GM23338 (cell line): ENCODE measurements at regions not wholly inside any gene's neighbourhood (a gene's known extent, or its start where the extent isn't known, plus 50 kb on each side); places are given as distances from the start of the nearest gene placed in this dataset.

Source experiments
- ATAC-seq: fragments of 200-7000 bp; cut with Tn5 transposase; 3 replicates; pipeline ENCODE4 v1.9.1; 2020
- DNase-seq: peaks from one replicate; pipeline ENCODE4 v3.0.0-alpha.2; 2015; ENCODE audit warnings: low spot score
- H2AFZ ChIP-seq: fragments of 200-600 bp; sonication (generic); 2 replicates; pipeline ENCODE4 v1.8.0; 2016; ENCODE audit warnings: antibody characterized with exemption, mild to moderate bottlenecking, moderate library complexity
- H3F3A ChIP-seq: fragments of 200-600 bp; sonication (generic); replicated peaks from 2 replicates; pipeline ENCODE4 v1.8.0; 2017; ENCODE audit warnings: antibody characterized with exemption, mixed run types, low read depth
- H3K27ac ChIP-seq: fragments of 200-600 bp; sonication (generic); 2 replicates; pipeline ENCODE4 v1.6.1; 2016; ENCODE audit warnings: low read depth
- H3K27me3 ChIP-seq: fragments of 200-600 bp; sonication (generic); 2 replicates; pipeline ENCODE4 v1.8.0; 2016; ENCODE audit warnings: mild to moderate bottlenecking, mixed run types, moderate library complexity; ENCODE audit not compliant: insufficient read depth
- H3K36me3 ChIP-seq: fragments of 200-600 bp; sonication (generic); 2 replicates; pipeline ENCODE4 v1.8.0; 2016; ENCODE audit warnings: mild to moderate bottlenecking; ENCODE audit not compliant: insufficient read depth
- H3K4me1 ChIP-seq: fragments of 200-600 bp; sonication (generic); 2 replicates; pipeline ENCODE4 v1.8.0; 2016; ENCODE audit warnings: mild to moderate bottlenecking, moderate library complexity; ENCODE audit not compliant: insufficient read depth
- H3K4me2 ChIP-seq: fragments of 200-600 bp; sonication (generic); 2 replicates; pipeline ENCODE4 v1.7.1; 2017; ENCODE audit warnings: mixed run types
- H3K4me3 ChIP-seq: fragments of 200-600 bp; sonication (generic); 2 replicates; pipeline ENCODE4 v1.6.1; 2016; ENCODE audit warnings: mixed run types
- H3K79me2 ChIP-seq: fragments of 200-600 bp; sonication (generic); replicated peaks from 2 replicates; pipeline ENCODE4 v1.8.0; 2017; ENCODE audit warnings: mild to moderate bottlenecking; ENCODE audit not compliant: insufficient read depth
- H3K9me2 ChIP-seq: fragments of 200-600 bp; sonication (generic); 2 replicates; pipeline ENCODE4 v1.8.0; 2017; ENCODE audit not compliant: insufficient read depth
- H4K20me1 ChIP-seq: fragments of 200-600 bp; sonication (generic); replicated peaks from 2 replicates; pipeline ENCODE4 v1.8.0; 2017; ENCODE audit warnings: mild to moderate bottlenecking; ENCODE audit not compliant: insufficient read depth
- H3K27ac Mint-ChIP-seq: 2 replicates; pipeline ENCODE4 v1.8.0; 2020; ENCODE audit warnings: inconsistent platforms, mild to moderate bottlenecking, moderate library complexity, mixed read lengths
- H3K27me3 Mint-ChIP-seq: 3 replicates; pipeline ENCODE4 v1.8.0; 2022; ENCODE audit warnings: low read depth, mild to moderate bottlenecking, moderate library complexity, mixed read lengths, inconsistent platforms; ENCODE audit not compliant: insufficient read depth, poor library complexity
- H3K36me3 Mint-ChIP-seq: 3 replicates; pipeline ENCODE4 v1.8.0; 2021; ENCODE audit warnings: low read depth, mild to moderate bottlenecking, inconsistent platforms, moderate library complexity, mixed read lengths
- H3K4me1 Mint-ChIP-seq: 3 replicates; pipeline ENCODE4 v1.8.0; 2020; ENCODE audit warnings: mild to moderate bottlenecking, inconsistent platforms, mixed read lengths
- H3K4me3 Mint-ChIP-seq: 3 replicates; pipeline ENCODE4 v1.8.0; 2021; ENCODE audit warnings: moderate library complexity, mild to moderate bottlenecking, inconsistent platforms, mixed read lengths
- H3K9me3 Mint-ChIP-seq: 3 replicates; pipeline ENCODE4 v1.8.0; 2020; ENCODE audit warnings: moderate library complexity, mild to moderate bottlenecking, inconsistent platforms, mixed read lengths
- CREB1 ChIP-seq: fragments of 250-450 bp; sonication (Bioruptor Pico); IDR thresholded peaks from 2 replicates; pipeline ENCODE4 v1.5.0; 2020; ENCODE audit warnings: low read depth, mild to moderate bottlenecking, moderate library complexity
- CTCF ChIP-seq, 2 experiments: fragments of 200-600 bp in 1 of 2; sonication (generic) in 1 of 2; conservative IDR thresholded peaks; 2 replicates each; pipeline versions ENCODE4 v1.5.1 to v1.6.1; 2016 to 2017; ENCODE audit warnings: antibody characterized with exemption in 2 of 2, low read depth in 2 of 2, mild to moderate bottlenecking in 2 of 2, moderate library complexity in 1 of 2
- ETS1 ChIP-seq: IDR thresholded peaks from 2 replicates; pipeline ENCODE4 v1.6.1; 2016; ENCODE audit warnings: antibody characterized with exemption
- EZH2 ChIP-seq: fragments of 200-600 bp; sonication (generic); IDR thresholded peaks from one replicate; pipeline ENCODE4 v1.8.0; 2017; ENCODE audit warnings: antibody characterized with exemption, mild to moderate bottlenecking, low read depth; ENCODE audit not compliant: unreplicated experiment
- EZH2phosphoT487 ChIP-seq: fragments of 200-600 bp; sonication (generic); IDR thresholded peaks from one replicate; pipeline ENCODE4 v1.8.1; 2018; ENCODE audit warnings: antibody characterized with exemption; ENCODE audit not compliant: unreplicated experiment
- JUNB ChIP-seq: IDR thresholded peaks from one replicate; pipeline ENCODE4 v1.6.1; 2016; ENCODE audit warnings: antibody characterized with exemption; ENCODE audit not compliant: unreplicated experiment
- POLR2AphosphoS5 ChIP-seq: IDR thresholded peaks from 2 replicates; pipeline ENCODE4 v1.6.1; 2016; ENCODE audit warnings: antibody characterized with exemption, low read depth
- STAT1 ChIP-seq: IDR thresholded peaks from one replicate; pipeline ENCODE4 v1.6.1; 2016; ENCODE audit warnings: antibody characterized with exemption; ENCODE audit not compliant: unreplicated experiment
- ZNF114 ChIP-seq: fragments of 250-450 bp; sonication (Bioruptor Pico); IDR thresholded peaks from 2 replicates; pipeline ENCODE4 v1.5.0; 2020; ENCODE audit warnings: mild to moderate bottlenecking, moderate library complexity
- ZNF462 ChIP-seq: fragments of 250-450 bp; sonication (Bioruptor Pico); IDR thresholded peaks from 2 replicates; pipeline ENCODE4 v1.5.0; 2020; ENCODE audit warnings: mild to moderate bottlenecking, moderate library complexity

GRCh38 chr10:129078746-129079145, 388.3 kb upstream of the MGMT start:
- Mint-ChIP-seq H3K4me1 (no peaks in the 10 kb centered on the region), H3K27ac (no peak overlapping the region), H3K9me3 (peaks cover 11% of the 10 kb centered on the region), H3K36me3 (peaks cover 6% of the 10 kb centered on the region; the same call in 1 of the 3 replicates), H3K27me3 (no peaks in the 10 kb centered on the region), H3K4me3 (no peak overlapping the region)
- Histone ChIP-seq H3K36me3 (no peaks in the 10 kb centered on the region), H2AFZ (no peak overlapping the region), H3K79me2 (no peaks in the 10 kb centered on the region), H3K4me2 (no peak overlapping the region), H3K4me3 (no peak overlapping the region), H3K4me1 (no peaks in the 10 kb centered on the region), H4K20me1 (no peaks in the 10 kb centered on the region), H3K9me2 (0 out of 2 replicates have a peak, but pooled peaks cover 3% of the 10 kb centered on the region), H3K27ac (no peak overlapping the region), H3F3A (no peaks in the 10 kb centered on the region), H3K27me3 (no peaks in the 10 kb centered on the region)
- no peak for ATAC-seq
- TF ChIP-seq EZH2 (no peak), ETS1 (no peak), POLR2AphosphoS5 (no peak), CTCF (conservative IDR thresholded peaks at IDR 0.05; ENCODE audit: low read depth in 2 of 2) (no peak)
- no peak for DNase-seq

- Histone ChIP-seq H4K20me1 (no peaks in the 10 kb centered on the region), H3K27me3 (no peaks in the 10 kb centered on the region), H3K27ac (no peak overlapping the region), H2AFZ (no peak overlapping the region), H3K4me1 (no peaks in the 10 kb centered on the region), H3F3A (no peaks in the 10 kb centered on the region), H3K36me3 (no peaks in the 10 kb centered on the region), H3K4me2 (no peak overlapping the region), H3K9me2 (0 out of 2 replicates have a peak, but pooled peaks cover 3% of the 10 kb centered on the region), H3K79me2 (no peaks in the 10 kb centered on the region), H3K4me3 (no peak overlapping the region)
- Mint-ChIP-seq H3K9me3 (peaks cover 11% of the 10 kb centered on the region), H3K27me3 (no peaks in the 10 kb centered on the region), H3K36me3 (peaks cover 6% of the 10 kb centered on the region; the same call in 1 of the 3 replicates), H3K4me1 (no peaks in the 10 kb centered on the region), H3K27ac (no peak overlapping the region), H3K4me3 (no peak overlapping the region)
- DNase-seq (no peak), ATAC-seq (no peak)
- TF ChIP-seq STAT1 (no peak), ZNF114 (CRISPR knock-in tag) (no peak), ETS1 (no peak), CREB1 (CRISPR knock-in tag) (no peak), EZH2phosphoT487 (no peak), ZNF462 (no peak), EZH2 (no peak), JUNB (no peak)
These were observed 387.3 kb upstream of the MGMT start for GRCh38 chr10:129079705-129080104.
